ENCODE measurements at regions not wholly inside any gene's neighbourhood (a gene's known extent, or its start where the extent isn't known, plus 50 kb on each side); places are given as distances from the start of the nearest gene placed in this dataset.

- no peak for DNase-seq
These were observed 551.5 kb downstream of the RIT2 start for GRCh38 chr18:42563995-42564394.

- no peak for DNase-seq
These were observed 550.7 kb downstream of the RIT2 start for GRCh38 chr18:42564761-42565160.

- DNase-seq: no peak
These were observed 546.7 kb downstream of the RIT2 start for GRCh38 chr18:42568773-42569172.

GRCh38 chr18:42574871-42575270 lies 540.6 kb downstream of the RIT2 start:
- DNase-seq: no peak

GRCh38 chr18:42576124-42576523 lies 539.4 kb downstream of the RIT2 start:
- DNase-seq: no peak

GRCh38 chr18:42578792-42579191 lies 536.7 kb downstream of the RIT2 start:
- DNase-seq: no peak

- DNase-seq: no peak
These were observed 533.2 kb downstream of the RIT2 start for GRCh38 chr18:42582266-42582665.

- no peak for DNase-seq
These were observed 532.2 kb downstream of the RIT2 start for GRCh38 chr18:42583283-42583731.

GRCh38 chr18:42586601-42587000 lies 528.9 kb downstream of the RIT2 start:
- no peak for DNase-seq

- DNase-seq: no peak
These were observed 526.7 kb downstream of the RIT2 start for GRCh38 chr18:42588786-42589185.

GRCh38 chr18:42604820-42605219 lies 510.7 kb downstream of the RIT2 start:
- DNase-seq: no peak

- DNase-seq: no peak
These were observed 508.5 kb downstream of the RIT2 start for GRCh38 chr18:42606886-42607495.

GRCh38 chr18:42611134-42611533 lies 504.4 kb downstream of the RIT2 start:
- no peak for DNase-seq

GRCh38 chr18:42614619-42615293 lies 500.7 kb downstream of the RIT2 start:
- DNase-seq: no peak

GRCh38 chr18:42617221-42617620 lies 498.3 kb downstream of the RIT2 start:
- DNase-seq: no peak

GRCh38 chr18:42619771-42620170 lies 495.7 kb downstream of the RIT2 start:
- DNase-seq: no peak

- no peak for DNase-seq
These were observed 494.8 kb downstream of the RIT2 start for GRCh38 chr18:42620657-42621056.

- no peak for DNase-seq
These were observed 491.6 kb downstream of the RIT2 start for GRCh38 chr18:42623935-42624334.

- DNase-seq: no peak
These were observed 482.7 kb downstream of the RIT2 start for GRCh38 chr18:42632801-42633200.

- no peak for DNase-seq
These were observed 480.0 kb downstream of the RIT2 start for GRCh38 chr18:42635378-42636048.

GRCh38 chr18:42636309-42636708 lies 479.2 kb downstream of the RIT2 start:
- no peak for DNase-seq

GRCh38 chr18:42640160-42640559 lies 475.3 kb downstream of the RIT2 start:
- DNase-seq: no peak

GRCh38 chr18:42641996-42642395 lies 473.5 kb downstream of the RIT2 start:
- DNase-seq: no peak

GRCh38 chr18:42644729-42645131 lies 470.8 kb downstream of the RIT2 start:
- no peak for DNase-seq

All from CD4-positive, alpha-beta T cell treated with Interleukin-12 subunit alpha and Interleukin-12 subunit beta, for 1 hour (primary cell).